Stimulated activated CD4-positive, alpha-beta T cell treated with anti-CD3 and anti-CD28 coated beads, Interleukin-1b, Interleukin-23, amount 100 ng/mL, for 48 hours (primary cell): ENCODE measurements at regions not wholly inside any gene's neighbourhood (a gene's known extent, or its start where the extent isn't known, plus 50 kb on each side); places are given as distances from the start of the nearest gene placed in this dataset.
"Not testable (repeated sequence)": the region's sequence is repeated elsewhere in the genome, so short reads cannot be mapped to it uniquely, and the experiment has no call there.

Experiments used
- DNase-seq: peaks from one replicate; pipeline ENCODE4 v3.0.0-alpha.2; 2020

GRCh38 chr4:179040259-179040658 lies 1598.0 kb upstream of the AGA start:
- no peak for DNase-seq

GRCh38 chr4:179048839-179049453 lies 1606.7 kb upstream of the AGA start:
- no peak for DNase-seq

- no peak for DNase-seq
Observed at GRCh38 chr4:179051206-179051605, 1609.0 kb upstream of the AGA start.

GRCh38 chr4:179059396-179059795 lies 1617.2 kb upstream of the AGA start:
- no peak for DNase-seq

- DNase-seq, result not testable (repeated sequence)
Observed at GRCh38 chr4:179066254-179066653, 1624.0 kb upstream of the AGA start.

- no peak for DNase-seq
Observed at GRCh38 chr4:179071131-179071530, 1628.9 kb upstream of the AGA start.

GRCh38 chr4:179076865-179077264 lies 1634.6 kb upstream of the AGA start:
- no peak for DNase-seq

- DNase-seq, result no peak
Observed at GRCh38 chr4:179095585-179096221, 1653.5 kb upstream of the AGA start.

- DNase-seq, result no peak
Observed at GRCh38 chr4:179097741-179098140, 1655.5 kb upstream of the AGA start.

GRCh38 chr4:179110356-179110755 lies 1668.1 kb upstream of the AGA start:
- DNase-seq, result no peak

GRCh38 chr4:179110816-179111215 lies 1668.6 kb upstream of the AGA start:
- no peak for DNase-seq

GRCh38 chr4:179112441-179113170 lies 1670.4 kb upstream of the AGA start:
- DNase-seq, result no peak

- no peak for DNase-seq
Observed at GRCh38 chr4:179114615-179115014, 1672.4 kb upstream of the AGA start.

GRCh38 chr4:179116011-179116410 lies 1673.8 kb upstream of the AGA start:
- no peak for DNase-seq

- DNase-seq, result no peak
Observed at GRCh38 chr4:179116581-179116980, 1674.3 kb upstream of the AGA start.

- no peak for DNase-seq
Observed at GRCh38 chr4:179123084-179123483, 1680.8 kb upstream of the AGA start.

- DNase-seq, result no peak
Observed at GRCh38 chr4:179124419-179124818, 1682.2 kb upstream of the AGA start.

GRCh38 chr4:179124957-179125356 lies 1682.7 kb upstream of the AGA start:
- no peak for DNase-seq

GRCh38 chr4:179125870-179126269 lies 1683.6 kb upstream of the AGA start:
- no peak for DNase-seq

- no peak for DNase-seq
Observed at GRCh38 chr4:179128299-179128698, 1686.1 kb upstream of the AGA start.

GRCh38 chr4:179130122-179130714 lies 1688.0 kb upstream of the AGA start:
- no peak for DNase-seq

- no peak for DNase-seq
Observed at GRCh38 chr4:179145746-179146525, 1703.7 kb upstream of the AGA start.

- no peak for DNase-seq
Observed at GRCh38 chr4:179151770-179152169, 1709.5 kb upstream of the AGA start.
